HG02943 (cell line): ENCODE measurements at regions not wholly inside any gene's neighbourhood (a gene's known extent, or its start where the extent isn't known, plus 50 kb on each side); places are given as distances from the start of the nearest gene placed in this dataset.
"Not testable (repeated sequence)": the region's sequence is repeated elsewhere in the genome, so short reads cannot be mapped to it uniquely, and the experiment has no call there.

Experiments used
- ATAC-seq: cut with Tn5 transposase; IDR thresholded peaks from one replicate; pipeline ENCODE4 v1.9.1; 2021; ENCODE audit warnings: mild to moderate bottlenecking, low read depth, moderate library complexity; ENCODE audit not compliant: unreplicated experiment

DNA sequence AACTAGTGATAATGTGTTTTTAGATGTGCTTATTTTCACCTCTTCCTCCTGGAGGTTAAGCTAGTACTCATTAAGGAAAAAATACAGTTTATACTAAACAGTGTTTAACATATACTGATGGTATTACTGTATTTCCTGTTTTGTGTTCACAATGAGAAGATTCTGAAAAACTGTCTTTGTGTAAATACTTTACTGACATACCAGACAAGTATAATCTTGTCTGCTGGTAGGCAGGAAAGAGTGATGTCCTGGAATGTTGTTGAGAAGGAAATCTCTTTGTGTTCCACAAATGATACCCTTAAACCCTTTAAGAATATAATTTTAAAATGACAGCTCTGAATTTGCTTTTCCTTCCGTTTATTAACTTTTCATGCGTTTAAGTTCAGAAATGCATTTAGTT lies 205.5 kb upstream of the NUDT6 start:
- ATAC-seq: no peak

DNA sequence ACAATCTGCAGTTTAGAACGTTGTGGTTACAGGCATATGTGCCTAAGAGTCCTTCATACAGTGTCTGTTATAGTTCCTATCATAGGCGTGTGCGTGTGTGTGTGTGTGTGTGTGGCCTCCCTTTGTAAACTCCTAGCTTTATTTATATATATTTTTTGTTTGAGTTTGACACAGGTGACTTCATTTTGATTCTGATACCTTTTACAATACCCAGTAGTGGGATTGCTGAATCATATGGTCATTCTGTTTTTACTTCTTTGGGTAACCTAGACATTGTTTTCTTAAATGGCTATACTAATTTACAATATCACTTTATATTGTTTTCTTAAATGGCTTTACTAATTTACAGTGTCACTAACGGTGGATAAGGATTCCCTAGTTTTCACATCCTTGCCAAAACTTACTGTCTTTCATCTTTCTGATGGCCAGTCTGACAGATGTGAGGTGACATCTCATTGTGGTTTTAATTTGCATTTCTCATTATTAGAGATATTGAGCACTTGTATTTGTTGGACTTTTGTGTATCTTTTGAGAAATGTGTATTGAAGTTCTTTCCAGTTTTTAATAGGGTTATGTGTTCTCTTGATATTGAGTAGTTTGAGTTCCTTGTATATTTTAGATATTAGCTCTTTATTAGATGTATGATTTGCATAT lies 211.1 kb upstream of the NUDT6 start:
- ATAC-seq: no peak

DNA sequence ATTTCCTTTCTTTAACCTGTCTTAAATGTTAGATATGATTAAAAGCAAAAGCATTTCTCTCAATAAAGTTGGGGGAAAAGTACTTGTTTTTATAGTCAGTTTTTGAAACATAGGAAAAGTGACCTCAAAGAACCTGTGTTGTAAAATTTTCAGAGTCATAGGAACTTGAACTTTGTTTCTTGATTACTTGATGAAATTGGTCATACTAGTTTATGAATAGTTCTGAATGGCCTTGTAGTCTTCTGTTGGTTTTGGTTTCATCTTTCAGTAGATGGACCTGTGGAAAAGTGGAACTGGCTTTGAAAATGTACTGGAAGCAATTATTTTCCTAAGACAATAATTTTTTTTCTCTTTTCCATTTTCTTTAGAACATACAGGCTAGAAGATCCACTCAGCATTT lies 222.2 kb upstream of the NUDT6 start:
- ATAC-seq: no peak

DNA sequence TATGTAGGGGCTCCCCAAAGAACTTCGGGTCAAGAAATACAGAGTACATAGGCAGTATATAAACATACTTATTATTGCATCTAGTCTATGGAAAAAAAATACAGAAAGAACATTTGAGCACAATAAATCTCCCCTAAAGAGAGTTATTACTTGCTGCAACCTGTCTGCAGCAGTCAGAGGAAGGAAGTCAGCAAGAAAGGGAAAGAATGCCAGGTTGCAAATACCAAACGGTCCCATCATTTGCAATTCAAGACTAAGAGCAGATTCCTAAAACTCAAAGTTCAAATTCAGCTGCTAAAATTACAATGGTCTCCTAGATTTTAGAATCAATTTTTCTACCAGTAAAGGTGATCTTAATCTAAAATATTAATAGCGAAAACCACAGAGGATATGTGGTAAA lies 236.2 kb upstream of the NUDT6 start:
- no peak for ATAC-seq

DNA sequence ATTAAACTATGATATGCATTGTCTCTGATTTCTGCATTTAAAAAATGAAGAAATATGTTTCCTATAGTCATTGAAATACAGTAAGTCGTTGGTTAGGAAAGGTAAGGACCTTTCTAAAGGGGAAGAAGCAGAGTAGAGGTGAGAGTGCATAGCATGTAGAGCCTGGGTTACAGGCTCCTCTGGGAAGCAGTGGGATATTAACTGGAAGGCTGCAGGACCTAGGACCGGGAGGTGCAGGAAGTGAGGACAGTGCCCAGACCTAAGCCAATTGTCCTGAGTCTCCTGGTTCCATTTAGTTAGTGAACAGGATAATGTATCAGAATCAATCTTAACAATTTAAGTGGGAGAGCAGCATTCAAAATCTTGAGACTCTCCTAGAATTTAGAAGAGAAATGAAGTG lies 237.1 kb upstream of the NUDT6 start:
- no peak for ATAC-seq

DNA sequence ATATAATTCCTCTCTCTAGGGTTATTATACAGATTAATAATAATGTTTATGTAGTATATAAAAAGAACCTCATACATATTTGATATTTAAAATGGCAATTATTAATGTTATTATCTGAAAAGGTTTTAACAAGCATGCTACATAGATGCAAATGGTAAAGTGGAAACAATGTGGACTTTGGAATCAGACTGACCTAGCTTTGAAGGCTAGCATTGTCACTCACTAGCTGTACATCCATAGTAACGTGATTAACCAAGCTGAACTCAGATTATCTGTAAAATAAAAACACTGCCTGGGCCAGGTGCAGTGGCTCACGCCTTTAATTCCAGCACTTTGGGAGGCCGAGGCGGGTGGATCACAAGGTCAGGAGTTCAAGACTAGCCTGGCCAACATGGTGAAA lies 233.7 kb upstream of the SPRY1 start:
- no peak for ATAC-seq

DNA sequence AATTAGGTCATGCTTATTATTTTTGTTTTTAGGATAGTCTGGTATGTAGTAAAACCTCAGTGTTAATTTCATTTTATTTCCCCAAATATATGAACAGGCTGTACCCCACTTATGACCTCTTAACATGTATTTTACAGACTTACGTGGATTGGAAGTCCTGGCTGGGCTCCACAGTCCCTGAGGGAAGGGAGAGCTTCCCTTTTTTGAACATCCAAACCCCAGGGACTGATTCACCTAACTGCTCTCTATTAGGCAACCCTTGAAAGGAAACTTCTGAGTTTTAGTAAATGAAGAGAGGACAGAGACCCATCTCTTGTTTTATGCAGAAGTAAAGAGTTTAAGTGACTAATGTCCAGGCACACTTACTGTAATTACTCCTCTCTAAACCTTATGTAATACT lies 233.1 kb upstream of the SPRY1 start:
- no peak for ATAC-seq

DNA sequence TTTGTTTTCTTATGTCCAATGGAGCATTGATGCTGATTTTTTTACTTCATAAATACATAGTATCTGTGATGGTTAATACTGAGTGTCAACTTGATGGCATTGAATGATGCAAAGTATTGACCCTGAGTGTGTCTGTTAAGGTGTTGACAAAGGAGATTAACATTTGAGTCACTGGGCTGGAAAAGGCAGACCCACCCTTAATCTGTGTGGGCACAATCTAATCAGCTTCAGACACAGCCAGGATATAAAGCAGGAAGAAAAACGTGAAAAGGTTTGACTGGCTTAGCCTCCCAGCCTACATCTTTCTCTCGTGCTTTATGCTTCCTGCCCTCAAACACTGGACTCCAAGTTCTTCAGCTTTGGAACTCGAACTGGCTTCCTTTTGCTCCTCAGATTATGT lies 230.6 kb upstream of the SPRY1 start:
- no peak for ATAC-seq

DNA sequence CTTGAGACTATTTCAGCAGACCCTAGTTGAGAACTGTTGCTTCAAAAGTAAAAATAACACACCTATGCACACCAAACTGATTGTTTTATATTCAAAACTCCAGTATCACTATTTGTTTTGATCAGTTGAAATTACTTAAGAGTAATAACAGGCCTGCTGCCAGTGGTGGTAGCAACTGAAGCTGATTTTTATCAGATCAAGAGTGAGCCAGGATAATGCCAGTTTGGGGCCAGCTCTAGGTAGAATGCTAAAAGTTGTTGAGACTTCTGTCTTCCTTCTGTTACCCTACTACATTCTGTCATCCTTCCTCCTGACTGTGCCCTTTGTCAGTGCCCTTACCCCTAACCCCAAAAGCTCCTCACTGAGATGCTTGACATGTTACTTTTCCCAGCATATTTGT lies 228.7 kb upstream of the SPRY1 start:
- ATAC-seq: no peak

DNA sequence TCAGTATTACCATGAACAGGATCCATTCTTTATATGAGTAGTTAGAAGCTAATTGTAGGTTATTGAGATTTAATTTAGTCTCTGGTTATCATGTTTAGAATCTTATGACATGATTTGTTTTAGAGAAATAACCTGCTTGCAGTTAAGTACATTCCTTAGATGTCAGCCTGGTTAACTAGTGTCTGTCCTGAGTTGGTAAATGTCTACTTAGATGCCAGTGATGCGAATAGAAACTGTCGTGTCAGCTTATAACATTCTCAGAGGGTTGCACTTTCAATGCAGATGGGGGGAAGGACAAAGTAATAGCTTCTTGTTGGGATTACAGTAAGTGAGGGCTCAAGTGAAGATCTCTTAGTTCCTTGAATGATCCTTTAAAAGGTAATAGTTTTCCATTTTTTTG lies 227.8 kb upstream of the SPRY1 start:
- no peak for ATAC-seq

DNA sequence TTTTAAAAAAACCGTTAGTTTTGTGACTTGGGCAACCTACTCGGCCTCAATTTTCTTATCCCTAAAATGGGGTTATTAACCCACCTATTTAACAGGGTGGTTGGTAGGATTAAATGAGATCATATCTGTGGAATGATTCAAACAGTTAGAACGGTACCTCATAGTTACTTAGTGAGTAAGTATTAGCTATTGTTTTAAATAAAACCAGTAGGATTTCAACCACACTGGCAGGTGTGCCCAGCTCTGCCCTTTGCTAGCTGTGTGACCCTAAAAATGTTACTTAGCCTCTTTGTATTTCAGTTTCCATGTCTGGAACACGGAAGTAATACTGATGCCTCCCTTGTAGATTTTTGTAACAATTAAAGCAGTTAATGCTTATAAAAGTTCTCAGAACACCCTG lies 225.8 kb upstream of the SPRY1 start:
- ATAC-seq: no peak

DNA sequence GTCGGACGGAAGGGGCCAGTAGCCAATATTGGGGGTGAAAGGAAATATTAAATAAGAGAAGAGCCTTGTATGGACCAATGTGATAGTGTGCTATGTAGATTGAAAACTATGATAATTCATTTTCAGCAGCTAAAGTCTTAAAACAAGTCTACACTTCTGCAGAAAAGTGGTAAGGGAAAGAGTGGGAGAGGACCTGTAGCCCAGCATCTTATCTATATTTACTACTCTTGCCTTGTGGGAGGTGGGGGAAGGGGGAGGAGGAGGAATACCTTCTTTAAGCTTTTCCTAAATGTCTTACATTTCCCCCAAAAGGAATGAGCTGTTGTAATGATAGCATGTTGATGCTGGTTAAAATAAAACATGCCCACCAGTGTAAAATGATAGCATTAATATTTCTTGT lies 220.0 kb upstream of the SPRY1 start:
- ATAC-seq: no peak

DNA sequence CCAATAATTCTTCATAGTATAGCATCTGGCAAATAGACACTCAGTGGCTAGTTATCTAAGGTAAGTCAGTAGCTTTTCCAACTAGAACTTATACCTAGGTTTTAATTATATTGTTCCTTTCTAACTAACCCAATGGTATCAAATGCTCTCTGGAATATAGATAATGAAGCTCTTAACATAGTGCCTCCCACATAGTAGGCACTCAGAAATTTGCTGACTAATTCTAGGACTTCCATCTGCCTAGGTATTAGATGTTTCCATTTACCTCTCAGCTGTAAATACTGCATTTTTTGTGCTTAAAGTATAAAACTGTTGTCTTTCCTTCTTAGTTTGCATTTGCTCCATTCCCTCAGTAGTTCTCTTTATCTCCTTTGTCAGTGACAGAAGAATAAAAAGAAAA lies 214.3 kb upstream of the SPRY1 start:
- no peak for ATAC-seq

DNA sequence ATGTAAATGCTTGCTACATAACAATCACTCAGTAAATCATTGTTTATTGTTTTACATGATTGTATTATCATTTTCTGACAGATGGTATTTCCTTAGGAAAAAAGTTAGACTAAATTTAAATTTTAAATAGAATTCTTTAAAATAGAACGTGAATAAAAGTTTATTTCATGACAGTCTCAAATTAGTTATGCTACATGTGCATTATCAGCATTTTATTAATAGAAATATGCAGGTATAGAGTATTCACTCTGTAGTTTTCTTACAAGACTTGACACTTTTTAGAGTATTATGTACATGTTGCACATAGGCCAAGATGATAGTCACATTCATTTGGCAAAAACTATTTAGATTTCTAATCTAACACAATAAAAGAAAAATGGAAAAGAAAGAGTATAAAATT lies 213.3 kb upstream of the SPRY1 start:
- ATAC-seq: no peak

DNA sequence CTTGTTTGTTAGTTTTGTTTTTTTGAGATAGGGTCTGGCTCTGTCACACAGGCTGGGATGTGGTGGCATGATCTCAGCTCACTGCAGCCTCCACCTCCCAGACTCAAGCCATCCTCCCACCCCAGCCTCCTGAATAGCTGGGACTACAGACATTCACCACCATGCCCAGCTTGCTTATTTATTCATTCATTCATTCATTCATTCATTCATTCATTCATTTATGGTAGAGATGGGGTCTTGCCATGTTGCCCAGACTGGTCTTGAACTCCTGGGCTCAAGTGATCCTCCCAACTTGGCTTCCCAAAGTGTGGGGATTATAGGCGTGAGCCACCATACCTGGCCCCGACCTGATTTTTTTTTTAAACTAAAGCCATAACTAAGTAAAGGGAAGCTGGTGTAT lies 212.8 kb upstream of the SPRY1 start:
- ATAC-seq: not testable (repeated sequence)

DNA sequence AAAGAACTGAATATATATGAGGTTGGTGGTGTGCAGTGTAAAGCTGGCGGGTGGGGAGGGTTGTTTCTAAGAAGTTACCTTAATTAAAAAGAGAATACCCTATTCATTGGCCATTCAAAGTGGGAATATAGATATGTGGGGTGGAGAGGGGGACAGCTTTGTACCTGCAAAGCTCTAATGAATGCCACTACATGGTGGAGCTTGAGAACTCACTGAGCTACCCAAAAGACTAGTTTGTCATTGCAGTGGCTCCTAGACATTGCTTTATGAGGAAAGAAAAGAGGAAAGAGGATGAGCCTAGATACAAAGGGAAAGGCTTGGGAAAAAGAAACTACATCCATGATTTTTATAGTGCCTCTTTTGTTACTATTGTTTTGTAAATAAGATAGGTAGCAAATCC lies 209.9 kb upstream of the SPRY1 start:
- no peak for ATAC-seq

DNA sequence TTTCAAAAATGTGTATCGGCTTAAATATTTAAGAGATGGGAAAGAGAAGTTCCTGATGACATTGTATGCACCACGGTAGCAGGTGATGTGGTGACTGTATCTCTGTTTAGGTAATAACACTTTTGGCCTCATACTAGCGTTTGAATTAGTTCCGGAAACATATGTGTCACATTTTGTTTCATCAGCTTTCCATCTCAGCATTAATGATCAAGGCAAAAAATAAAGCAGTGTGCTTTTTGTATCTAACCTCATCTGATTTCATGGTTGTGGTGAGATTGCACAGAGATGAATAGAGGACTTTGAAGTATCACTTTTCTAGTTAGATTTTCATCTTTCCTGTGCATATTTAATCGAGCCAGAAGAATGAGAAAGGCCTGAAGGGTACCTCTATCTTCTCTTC lies 206.4 kb upstream of the SPRY1 start:
- ATAC-seq: no peak

DNA sequence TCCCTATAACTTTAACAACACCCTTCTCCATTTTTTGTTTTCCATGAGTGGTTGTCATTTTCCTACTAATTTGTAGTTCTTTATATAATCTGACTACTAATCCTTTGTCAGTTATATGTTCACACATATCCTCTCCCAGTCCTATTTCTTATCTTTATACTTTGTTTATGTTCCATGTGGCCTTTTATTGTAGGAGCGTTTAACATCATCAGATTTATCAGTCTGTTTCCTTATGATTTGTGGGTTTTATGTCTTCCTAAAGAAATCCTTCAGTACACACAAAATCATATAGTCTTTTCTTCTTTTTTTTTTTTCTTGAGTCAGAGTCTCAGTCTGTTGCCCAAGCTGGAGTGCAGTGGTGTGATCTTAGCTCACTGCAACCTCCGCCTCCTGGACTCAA lies 204.9 kb upstream of the SPRY1 start:
- ATAC-seq: no peak

DNA sequence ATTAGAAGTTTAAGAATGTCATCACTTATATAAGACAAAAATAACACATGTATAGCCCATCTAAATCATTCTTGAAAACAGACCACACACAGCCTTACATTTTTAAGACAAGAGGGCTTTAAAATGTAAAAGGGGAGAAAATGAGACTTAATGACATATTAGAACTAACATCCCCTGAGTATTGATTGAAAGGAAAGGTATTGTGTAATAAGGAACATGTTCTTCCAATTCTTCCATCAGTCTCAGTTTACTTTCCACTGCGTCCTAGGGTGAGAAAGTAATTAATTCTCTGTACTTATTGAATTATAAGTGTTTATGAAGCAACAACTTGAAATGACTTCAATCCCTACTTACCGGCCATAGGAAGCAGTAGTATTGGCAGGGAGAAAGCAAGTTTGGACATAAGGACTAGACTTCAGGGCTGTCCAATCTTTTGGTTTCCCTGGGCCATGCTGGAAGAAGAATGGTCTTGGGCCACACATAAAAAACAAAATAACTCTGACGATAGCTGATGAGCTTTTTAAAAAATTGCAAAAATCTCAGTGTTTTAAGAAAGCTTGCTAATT lies 202.7 kb upstream of the SPRY1 start:
- ATAC-seq: no peak

DNA sequence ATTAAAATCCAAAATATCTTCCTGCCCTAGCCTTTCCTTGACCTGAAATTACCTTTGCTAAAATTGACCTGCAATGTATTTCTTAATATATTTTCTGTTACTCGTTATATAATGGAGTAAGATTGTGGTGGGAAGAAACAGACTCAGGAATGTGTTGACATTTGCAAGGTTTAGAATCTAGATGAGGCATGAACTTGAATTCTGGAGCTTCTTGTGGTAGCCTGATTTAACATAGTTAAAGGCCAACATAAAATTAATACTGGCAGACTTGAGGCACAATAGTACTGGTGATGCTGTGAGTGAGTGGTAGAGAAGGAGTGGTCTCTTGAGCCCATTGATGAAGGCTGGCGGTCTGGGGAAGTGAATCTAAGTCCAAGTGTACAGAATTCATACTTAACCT lies 197.9 kb upstream of the SPRY1 start:
- no peak for ATAC-seq

DNA sequence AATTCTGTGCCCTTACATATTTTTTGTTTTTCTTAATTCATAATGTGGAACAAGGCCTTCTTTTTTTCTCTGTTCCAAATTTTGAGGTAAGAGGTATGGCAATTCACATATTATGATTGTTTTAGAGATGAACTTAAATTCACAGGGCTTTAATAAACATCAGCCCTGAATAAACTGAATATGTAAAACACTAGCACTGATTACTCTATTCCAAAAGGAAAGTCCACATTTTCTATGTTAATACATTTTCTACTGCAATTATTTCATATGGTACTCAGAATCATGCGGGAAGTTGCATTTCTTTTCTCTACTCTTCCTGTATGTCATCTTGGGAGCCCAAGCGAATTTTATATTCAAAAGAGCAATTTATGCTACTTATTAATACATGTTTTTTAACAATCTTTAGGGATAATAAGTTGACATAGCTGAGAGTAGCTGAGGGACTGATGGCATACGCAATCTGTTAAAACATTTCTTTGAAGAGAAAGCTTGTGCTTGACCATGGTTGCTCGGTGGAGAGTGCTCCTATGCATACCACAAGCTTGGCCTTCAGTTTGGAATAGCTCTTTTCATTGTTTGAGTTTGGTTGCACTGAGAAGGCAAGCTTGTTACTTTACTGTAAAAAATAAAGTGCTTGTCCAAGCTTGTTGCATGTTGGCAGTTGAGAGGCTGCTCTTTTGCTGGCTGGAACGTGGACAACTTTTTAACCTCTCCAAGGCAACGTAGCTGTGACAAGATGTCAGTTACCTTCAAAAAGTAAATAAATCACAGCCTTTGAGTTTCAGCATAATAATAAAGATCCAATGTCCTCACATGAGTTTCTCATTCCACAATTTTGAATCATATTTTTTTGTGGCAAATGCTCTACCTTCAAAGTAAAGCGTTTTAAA lies 196.3 kb upstream of the SPRY1 start:
- ATAC-seq: no peak

DNA sequence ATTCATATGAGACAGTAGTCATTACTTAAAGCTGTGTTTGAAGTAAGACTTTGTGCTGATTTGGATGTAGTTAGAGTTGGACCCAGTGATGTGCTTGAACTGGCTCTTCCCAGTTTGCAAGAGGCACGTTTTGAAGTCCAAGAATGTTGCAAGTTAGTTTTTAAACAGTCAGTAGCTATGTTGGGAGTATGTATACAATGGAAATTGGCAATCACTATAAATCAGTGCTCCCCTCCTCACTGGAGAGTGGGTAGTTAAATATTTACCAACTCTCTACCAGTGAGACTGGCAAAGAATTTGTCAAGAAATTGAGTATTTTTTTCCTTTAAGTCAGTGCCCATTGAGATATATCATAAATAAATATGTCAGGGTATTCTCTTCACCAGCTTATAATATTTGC lies 191.9 kb upstream of the SPRY1 start:
- no peak for ATAC-seq
